ENCODE measurements at regions not wholly inside any gene's neighbourhood (a gene's known extent, or its start where the extent isn't known, plus 50 kb on each side); places are given as distances from the start of the nearest gene placed in this dataset.

DNA sequence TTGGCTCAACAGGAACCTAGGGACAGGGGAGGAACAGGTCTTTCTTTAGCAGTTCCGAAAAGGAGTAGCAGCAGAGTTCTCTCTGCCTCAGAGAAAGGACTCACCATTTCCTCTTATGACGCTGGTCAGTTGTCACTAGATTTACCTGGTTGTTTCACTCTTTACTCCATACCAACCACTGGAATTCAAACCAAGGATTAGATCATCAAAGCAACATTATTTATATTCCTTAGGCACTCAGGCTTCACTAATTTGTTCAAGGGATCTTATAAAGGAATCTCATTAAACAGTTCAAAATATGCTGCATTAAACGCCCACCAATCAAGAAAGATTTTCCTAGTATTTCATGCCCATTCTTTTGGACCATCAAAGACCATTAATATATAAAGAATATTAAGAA lies 1129.5 kb upstream of the MAP3K7 start:
- no peak for TF ChIP-seq CTCF (conservative IDR thresholded peaks at IDR 0.05 in 1 of 2, IDR thresholded peaks at IDR 0.05 in 1 of 2; ENCODE audit: extremely low read depth in 1 of 2, insufficient read depth in 1 of 2, low read depth in 1 of 2, low read length in 2 of 2)
- TF ChIP-seq EZH2 (IDR thresholded peaks at IDR 0.05; ENCODE audit: borderline replicate concordance, low read length): no peak

Measured in mammary epithelial cell (primary cell).